WTC11 (cell line): ENCODE measurements at regions not wholly inside any gene's neighbourhood (a gene's known extent, or its start where the extent isn't known, plus 50 kb on each side); places are given as distances from the start of the nearest gene placed in this dataset.

Experiments used
- ATAC-seq: fragments of 200-7000 bp; cut with Tn5 transposase; 2 replicates; pipeline ENCODE4 v1.10.0; 2021; ENCODE audit warnings: mild to moderate bottlenecking, moderate library complexity
- CTCF ChIA-PET: fragments of 300-600 bp; sonication (Branson Sonifier 250); formaldehyde crosslinking; loops from one replicate; lab custom pipeline; 2021; ENCODE audit warnings: antibody characterized with exemption; lab: Charles Lee
- POLR2A ChIA-PET: fragments of 350-600 bp; sonication (Branson Sonifier 250); formaldehyde crosslinking; loops from one replicate; lab custom pipeline; 2021; ENCODE audit warnings: antibody characterized with exemption; lab: Charles Lee
- DNase-seq: peaks from one replicate; pipeline ENCODE4 v3.0.0; 2021; ENCODE audit warnings: low spot score
- H3K27ac Mint-ChIP-seq: 2 replicates; pipeline ENCODE4 v1.8.0; 2021; ENCODE audit warnings: mixed read lengths
- H3K27me3 Mint-ChIP-seq: 2 replicates; pipeline ENCODE4 v1.8.0; 2021; ENCODE audit warnings: low read depth, mild to moderate bottlenecking, moderate library complexity, mixed read lengths
- H3K36me3 Mint-ChIP-seq: 2 replicates; pipeline ENCODE4 v1.8.0; 2021; ENCODE audit warnings: mixed read lengths
- H3K4me1 Mint-ChIP-seq: 2 replicates; pipeline ENCODE4 v1.8.0; 2022; ENCODE audit warnings: mixed read lengths
- H3K4me3 Mint-ChIP-seq: 2 replicates; pipeline ENCODE4 v1.8.0; 2021; ENCODE audit warnings: mild to moderate bottlenecking, moderate library complexity, mixed read lengths
- H3K9me3 Mint-ChIP-seq: 2 replicates; pipeline ENCODE4 v1.8.0; 2021; ENCODE audit warnings: mixed read lengths
- ARID4B ChIP-seq: sonication (generic); formaldehyde crosslinking; IDR thresholded peaks from 2 replicates; pipeline ENCODE4 v1.8.0; 2023; ENCODE audit warnings: missing genetic modification reagents, mild to moderate bottlenecking, borderline replicate concordance
- ATF1 ChIP-seq: sonication (generic); formaldehyde crosslinking; IDR thresholded peaks from 2 replicates; pipeline ENCODE4 v1.8.1; 2023; ENCODE audit warnings: mild to moderate bottlenecking, moderate library complexity, missing genetic modification reagents
- ATF2 ChIP-seq: sonication (generic); formaldehyde crosslinking; IDR thresholded peaks from 2 replicates; pipeline ENCODE4 v1.8.1; 2022; ENCODE audit warnings: low read depth, missing genetic modification reagents, borderline replicate concordance
- CBFB ChIP-seq: sonication (generic); formaldehyde crosslinking; IDR thresholded peaks from 2 replicates; pipeline ENCODE4 v1.8.1; 2022; ENCODE audit warnings: mild to moderate bottlenecking, low read depth, missing genetic modification reagents
- CREM ChIP-seq: sonication (generic); formaldehyde crosslinking; IDR thresholded peaks from 2 replicates; pipeline ENCODE4 v1.8.1; 2022; ENCODE audit warnings: mild to moderate bottlenecking, missing genetic modification reagents, moderate library complexity
- E2F4 ChIP-seq: sonication (generic); formaldehyde crosslinking; IDR thresholded peaks from 2 replicates; pipeline ENCODE4 v1.8.1; 2022; ENCODE audit warnings: low read depth, mild to moderate bottlenecking, moderate library complexity, missing genetic modification reagents, borderline replicate concordance
- ELF4 ChIP-seq: sonication (generic); formaldehyde crosslinking; IDR thresholded peaks from 2 replicates; pipeline ENCODE4 v1.8.1; 2022; ENCODE audit warnings: low read depth, mild to moderate bottlenecking, moderate library complexity, missing genetic modification reagents
- GRHL2 ChIP-seq: fragments of 250-450 bp; sonication (Bioruptor Pico); IDR thresholded peaks from 2 replicates; pipeline ENCODE4 v1.8.0; 2022; ENCODE audit warnings: mild to moderate bottlenecking, moderate library complexity; ENCODE audit not compliant: insufficient replicate concordance, severe bottlenecking
- PREB ChIP-seq: sonication (generic); formaldehyde crosslinking; IDR thresholded peaks from 2 replicates; pipeline ENCODE4 v1.8.1; 2022; ENCODE audit warnings: mild to moderate bottlenecking, missing genetic modification reagents, moderate library complexity, borderline replicate concordance
- PRRX2 ChIP-seq: fragments of 250-450 bp; sonication (Bioruptor Pico); IDR thresholded peaks from 2 replicates; pipeline ENCODE4 v1.8.0; 2021; ENCODE audit warnings: mild to moderate bottlenecking
- TEAD4 ChIP-seq: sonication (generic); formaldehyde crosslinking; IDR thresholded peaks from 2 replicates; pipeline ENCODE4 v1.8.0; 2022; ENCODE audit warnings: mild to moderate bottlenecking, missing genetic modification reagents
- USF1 ChIP-seq: sonication (generic); formaldehyde crosslinking; IDR thresholded peaks from 2 replicates; pipeline ENCODE4 v1.8.0; 2022; ENCODE audit warnings: mild to moderate bottlenecking, missing genetic modification reagents
- ZBTB21 ChIP-seq: sonication (generic); formaldehyde crosslinking; IDR thresholded peaks from 2 replicates; pipeline ENCODE4 v1.8.1; 2023; ENCODE audit warnings: mild to moderate bottlenecking, missing genetic modification reagents, borderline replicate concordance
- ZBTB43 ChIP-seq: sonication (generic); formaldehyde crosslinking; IDR thresholded peaks from 2 replicates; pipeline ENCODE4 v1.8.1; 2023; ENCODE audit warnings: mild to moderate bottlenecking, missing genetic modification reagents
- ZNF121 ChIP-seq: sonication (generic); formaldehyde crosslinking; IDR thresholded peaks from 2 replicates; pipeline ENCODE4 v1.8.0; 2023; ENCODE audit warnings: missing genetic modification reagents
- TF ChIP-seq, protein P1 (sequence below): sonication (generic); formaldehyde crosslinking; IDR thresholded peaks from 2 replicates; pipeline ENCODE4 v1.8.0; 2022; ENCODE audit warnings: mild to moderate bottlenecking, missing genetic modification reagents
- TF ChIP-seq, protein P2 (sequence below): fragments of 250-450 bp; sonication (Bioruptor Pico); IDR thresholded peaks from 2 replicates; pipeline ENCODE4 v1.9.0; 2021; ENCODE audit warnings: mild to moderate bottlenecking
- TF ChIP-seq, protein P3 (sequence below): fragments of 250-450 bp; sonication (Bioruptor Pico); IDR thresholded peaks from 2 replicates; pipeline ENCODE4 v2.1.2; 2022; ENCODE audit warnings: mild to moderate bottlenecking, moderate library complexity

DNA sequence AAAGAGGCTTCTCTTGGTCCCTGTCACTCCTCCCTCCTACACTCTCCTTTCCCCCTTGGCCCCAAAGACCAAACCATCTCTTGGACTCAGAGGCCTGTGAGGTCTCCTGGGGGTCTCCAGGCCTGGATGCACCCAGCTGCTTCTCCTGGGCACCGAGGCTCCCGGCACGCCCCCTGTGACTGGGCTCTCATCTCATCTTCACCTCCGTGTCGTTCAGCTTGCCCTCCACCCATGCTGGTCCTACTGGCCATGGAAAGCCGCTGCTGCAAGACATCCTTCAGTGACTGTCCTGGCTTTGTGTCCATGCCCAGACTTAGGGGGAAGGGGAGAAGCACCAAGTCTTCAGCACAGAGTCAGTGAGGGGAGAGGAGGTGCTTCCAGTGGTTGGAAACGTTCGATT lies 141.4 kb upstream of the RET start:
- Mint-ChIP-seq H3K27me3 (peaks cover 39% of the 10 kb centered on the region), H3K4me3 (no peak overlapping the region), H3K9me3 (no peaks in the 10 kb centered on the region), H3K27ac (no peak overlapping the region), H3K4me1 (peaks cover 14% of the 10 kb centered on the region), H3K36me3 (no peaks in the 10 kb centered on the region)
- ATAC-seq = no peak
- DNase-seq = no peak
- POLR2A ChIA-PET = interaction anchor here (0.5 kb wide), 1 partner anchor 461 kb away, joined by 3 read pairs; no protein-coding TSS in a partner anchor
- TF ChIP-seq ZBTB43 (CRISPR knock-in tag) = no peak
- TF ChIP-seq ATF2 (CRISPR knock-in tag) = no peak
- TF ChIP-seq, protein P1, sequence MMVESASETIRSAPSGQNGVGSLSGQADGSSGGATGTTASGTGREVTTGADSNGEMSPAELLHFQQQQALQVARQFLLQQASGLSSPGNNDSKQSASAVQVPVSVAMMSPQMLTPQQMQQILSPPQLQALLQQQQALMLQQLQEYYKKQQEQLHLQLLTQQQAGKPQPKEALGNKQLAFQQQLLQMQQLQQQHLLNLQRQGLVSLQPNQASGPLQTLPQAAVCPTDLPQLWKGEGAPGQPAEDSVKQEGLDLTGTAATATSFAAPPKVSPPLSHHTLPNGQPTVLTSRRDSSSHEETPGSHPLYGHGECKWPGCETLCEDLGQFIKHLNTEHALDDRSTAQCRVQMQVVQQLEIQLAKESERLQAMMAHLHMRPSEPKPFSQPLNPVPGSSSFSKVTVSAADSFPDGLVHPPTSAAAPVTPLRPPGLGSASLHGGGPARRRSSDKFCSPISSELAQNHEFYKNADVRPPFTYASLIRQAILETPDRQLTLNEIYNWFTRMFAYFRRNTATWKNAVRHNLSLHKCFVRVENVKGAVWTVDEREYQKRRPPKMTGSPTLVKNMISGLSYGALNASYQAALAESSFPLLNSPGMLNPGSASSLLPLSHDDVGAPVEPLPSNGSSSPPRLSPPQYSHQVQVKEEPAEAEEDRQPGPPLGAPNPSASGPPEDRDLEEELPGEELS (CRISPR knock-in tag) = no peak
- TF ChIP-seq, protein P2, sequence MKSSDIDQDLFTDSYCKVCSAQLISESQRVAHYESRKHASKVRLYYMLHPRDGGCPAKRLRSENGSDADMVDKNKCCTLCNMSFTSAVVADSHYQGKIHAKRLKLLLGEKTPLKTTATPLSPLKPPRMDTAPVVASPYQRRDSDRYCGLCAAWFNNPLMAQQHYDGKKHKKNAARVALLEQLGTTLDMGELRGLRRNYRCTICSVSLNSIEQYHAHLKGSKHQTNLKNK (CRISPR knock-in tag) = no peak
- no peak for TF ChIP-seq TEAD4 (CRISPR knock-in tag)
- no peak for TF ChIP-seq ARID4B (CRISPR knock-in tag)
- no peak for TF ChIP-seq USF1
- no peak for TF ChIP-seq CREM (CRISPR knock-in tag)
- no peak for TF ChIP-seq E2F4 (CRISPR knock-in tag)
- no peak for TF ChIP-seq GRHL2 (CRISPR knock-in tag)
- no peak for TF ChIP-seq PRRX2
- no peak for TF ChIP-seq ZBTB21 (CRISPR knock-in tag)
- no peak for TF ChIP-seq ZNF121 (CRISPR knock-in tag)
- TF ChIP-seq, protein P3, sequence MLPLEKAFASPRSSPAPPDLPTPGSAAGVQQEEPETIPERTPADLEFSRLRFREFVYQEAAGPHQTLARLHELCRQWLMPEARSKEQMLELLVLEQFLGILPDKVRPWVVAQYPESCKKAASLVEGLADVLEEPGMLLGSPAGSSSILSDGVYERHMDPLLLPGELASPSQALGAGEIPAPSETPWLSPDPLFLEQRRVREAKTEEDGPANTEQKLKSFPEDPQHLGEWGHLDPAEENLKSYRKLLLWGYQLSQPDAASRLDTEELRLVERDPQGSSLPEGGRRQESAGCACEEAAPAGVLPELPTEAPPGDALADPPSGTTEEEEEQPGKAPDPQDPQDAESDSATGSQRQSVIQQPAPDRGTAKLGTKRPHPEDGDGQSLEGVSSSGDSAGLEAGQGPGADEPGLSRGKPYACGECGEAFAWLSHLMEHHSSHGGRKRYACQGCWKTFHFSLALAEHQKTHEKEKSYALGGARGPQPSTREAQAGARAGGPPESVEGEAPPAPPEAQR = no peak
- no peak for TF ChIP-seq ATF1 (CRISPR knock-in tag)
- TF ChIP-seq PREB = no peak
- TF ChIP-seq ELF4 = no peak
- TF ChIP-seq CBFB (CRISPR knock-in tag) = no peak
- CTCF ChIA-PET = no interaction called here
